NCI-H1930 (cell line): ENCODE measurements at regions not wholly inside any gene's neighbourhood (a gene's known extent, or its start where the extent isn't known, plus 50 kb on each side); places are given as distances from the start of the nearest gene placed in this dataset.
"Not testable (repeated sequence)": the region's sequence is repeated elsewhere in the genome, so short reads cannot be mapped to it uniquely, and the experiment has no call there.

ENCODE experiments used
- DNase-seq, 2 experiments: peaks; one replicate each; lab custom pipeline; 2025; lab: John Stamatoyannopoulos, UW

DNA sequence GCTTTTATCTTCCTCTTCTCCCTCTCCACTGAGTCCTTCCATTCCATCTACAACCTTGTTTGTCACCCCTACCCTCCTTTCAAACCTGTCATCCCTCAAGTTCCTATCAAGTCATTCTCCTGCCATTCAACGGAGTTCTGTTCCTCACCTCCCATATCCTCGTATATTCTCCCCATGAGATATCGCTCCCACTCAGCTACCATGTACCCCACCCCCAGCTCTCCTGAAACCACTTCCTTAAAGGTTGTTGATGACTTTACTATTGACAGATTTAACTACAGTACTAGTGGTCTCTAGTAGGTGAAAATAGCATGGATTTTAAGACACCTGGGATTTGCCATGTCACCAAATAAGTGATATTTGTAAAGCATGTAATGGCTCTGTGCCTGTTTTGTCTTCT lies 107.4 kb upstream of the BARHL2 start:
- no peak for DNase-seq

DNA sequence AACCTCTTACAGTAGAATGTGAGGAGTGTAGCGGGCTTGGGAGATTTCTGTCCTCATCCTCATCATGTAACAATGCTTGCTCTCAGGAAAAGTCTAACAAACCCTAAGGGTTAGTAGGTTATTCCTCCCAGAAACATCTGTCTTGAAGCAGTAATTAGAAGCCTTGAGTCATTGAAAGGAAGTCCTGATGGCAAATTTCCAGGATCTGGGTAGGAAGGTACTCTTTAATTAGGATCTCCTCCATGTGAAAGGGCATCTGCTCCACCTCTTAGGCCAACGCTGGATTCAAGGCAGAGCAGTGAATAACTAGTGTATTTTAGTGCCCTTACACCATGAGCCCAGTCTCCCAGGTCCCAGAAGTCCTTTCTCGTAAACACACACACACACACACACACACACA lies 106.6 kb upstream of the BARHL2 start:
- DNase-seq, result no peak

DNA sequence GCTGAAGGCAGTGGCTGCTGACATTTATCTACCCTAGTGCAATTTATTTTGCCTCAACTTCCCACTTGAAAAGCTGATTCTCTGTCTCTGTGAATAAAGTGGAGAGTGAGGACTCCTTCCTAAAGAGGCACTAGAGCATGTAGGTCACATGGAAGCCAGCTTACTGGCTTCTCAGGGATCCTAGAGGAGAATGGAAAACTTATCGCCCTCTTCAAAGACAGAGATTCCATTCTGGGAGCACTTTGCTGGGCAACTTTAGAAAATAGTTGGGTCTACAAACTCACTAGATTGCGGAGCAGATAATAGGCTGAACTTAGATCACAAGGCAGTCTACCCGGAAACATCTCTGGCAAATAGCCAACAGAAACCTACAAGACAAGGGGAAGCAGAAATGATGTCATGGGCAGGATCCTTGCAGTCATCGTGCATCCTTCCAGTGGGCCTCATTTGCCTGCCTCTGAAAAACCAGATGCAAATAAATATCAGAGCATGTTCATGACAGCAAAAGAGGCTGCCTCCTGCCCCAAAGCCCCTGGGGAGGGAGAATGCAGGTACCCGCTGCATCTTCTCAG lies 104.8 kb upstream of the BARHL2 start:
- no peak for DNase-seq

GRCh38 chr1:90821152-90821787 lies 104.2 kb upstream of the BARHL2 start:
- no peak for DNase-seq

DNA sequence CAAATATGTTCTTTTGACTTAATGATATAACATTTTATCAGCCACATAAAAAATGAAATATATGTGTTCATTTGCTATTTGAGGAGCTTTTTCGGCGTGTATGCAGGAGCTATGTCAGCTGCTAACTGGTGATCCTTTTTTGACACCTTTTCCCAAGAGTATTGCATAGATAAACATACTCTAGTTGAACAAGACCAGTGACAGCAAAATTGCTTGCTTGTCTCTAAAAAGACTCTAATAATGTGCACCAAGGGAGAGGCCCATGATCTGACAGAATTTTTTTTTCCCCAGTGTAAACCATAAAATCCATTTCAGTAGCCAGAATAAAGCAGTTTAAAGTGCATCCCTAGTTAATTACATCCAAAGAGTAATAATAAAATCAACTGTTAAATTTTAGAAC lies 103.6 kb upstream of the BARHL2 start:
- DNase-seq, result no peak

DNA sequence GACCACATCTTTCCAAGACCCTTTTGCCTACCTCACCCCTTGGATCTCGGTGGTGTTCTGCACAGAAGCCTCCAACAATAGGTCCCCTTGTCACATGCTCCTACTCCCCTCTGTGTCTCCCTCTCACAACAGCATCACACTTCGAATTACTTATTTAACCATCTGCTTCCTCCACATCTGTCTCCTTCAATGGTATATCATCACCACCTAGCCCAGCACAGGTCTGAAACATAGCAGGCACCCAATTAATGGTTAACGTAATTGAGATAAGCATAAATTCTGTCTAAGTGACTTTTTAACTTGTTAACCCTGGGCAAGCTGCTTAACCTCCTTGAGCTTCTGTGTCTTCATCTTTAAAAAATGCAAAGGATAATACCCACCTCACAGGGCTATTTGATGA lies 100.3 kb upstream of the BARHL2 start:
- no peak for DNase-seq

DNA sequence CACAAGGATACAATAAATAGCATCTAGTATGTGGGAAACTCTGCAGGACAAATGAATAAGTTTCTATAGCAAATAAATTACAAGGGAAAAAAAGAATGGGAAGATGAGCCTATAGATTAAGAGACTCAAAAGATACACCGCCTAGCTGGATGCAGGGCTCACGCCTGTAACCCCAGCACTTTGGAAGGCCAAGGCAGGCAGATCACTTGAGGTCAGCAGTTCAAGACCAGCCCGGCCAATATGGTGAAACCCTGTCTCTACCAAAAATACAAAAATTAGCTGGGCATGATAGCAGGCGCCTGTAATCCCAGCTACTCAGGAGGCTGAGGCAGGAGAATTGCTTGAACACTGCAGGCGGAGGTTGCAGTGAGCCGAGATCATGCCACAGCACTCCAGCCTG lies 95.1 kb upstream of the BARHL2 start:
- not testable (repeated sequence) for DNase-seq

- DNase-seq, result not testable (repeated sequence)
Observed at GRCh38 chr1:90811444-90811950, 94.4 kb upstream of the BARHL2 start.

- DNase-seq, result no peak
Observed at GRCh38 chr1:90810681-90811080, 93.6 kb upstream of the BARHL2 start.

GRCh38 chr1:90809996-90810395 lies 92.9 kb upstream of the BARHL2 start:
- DNase-seq, result no peak

DNA sequence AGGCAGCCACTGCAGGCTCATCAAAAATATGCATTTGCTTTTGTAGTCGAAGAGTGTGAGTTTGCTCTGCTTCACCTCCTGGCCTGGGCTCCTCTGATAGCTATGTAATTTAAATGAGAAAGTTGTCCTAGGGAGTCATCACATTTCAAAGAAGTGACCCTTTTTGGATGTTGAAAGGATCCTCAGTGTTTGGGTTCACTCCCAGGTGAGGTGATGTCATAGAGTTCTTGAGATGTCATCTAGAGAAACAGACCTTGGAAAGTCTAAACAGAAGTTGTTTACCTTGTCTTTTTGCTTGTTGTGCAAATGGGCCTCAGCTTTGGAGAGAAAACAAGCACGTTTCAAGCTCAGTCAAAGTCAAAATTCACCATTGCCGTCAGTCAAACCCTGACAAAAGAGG lies 92.0 kb upstream of the BARHL2 start:
- DNase-seq, result no peak

- no peak for DNase-seq
Observed at GRCh38 chr1:90807329-90807728, 90.2 kb upstream of the BARHL2 start.

DNA sequence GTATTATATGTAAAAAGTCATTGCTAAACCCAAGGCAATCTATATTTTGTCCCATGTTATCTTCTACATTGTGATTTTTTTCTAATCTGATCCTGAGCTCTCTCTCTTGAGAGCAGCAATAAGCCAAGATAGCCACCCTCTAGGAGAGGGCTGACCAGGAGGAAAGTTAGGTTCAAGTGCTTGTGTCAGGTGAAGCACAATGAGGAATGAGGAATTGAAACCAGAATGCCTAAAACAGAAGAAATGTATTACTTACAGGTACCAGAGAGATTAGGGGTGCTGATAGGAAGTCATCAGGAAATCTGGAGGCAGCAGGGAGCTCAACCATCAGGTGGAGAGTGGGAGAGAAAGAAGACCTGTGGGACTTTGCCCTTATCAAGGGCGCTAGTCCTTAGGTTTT lies 85.5 kb upstream of the BARHL2 start:
- DNase-seq, result no peak

- no peak for DNase-seq
Observed at GRCh38 chr1:90800012-90800717, 83.1 kb upstream of the BARHL2 start.

DNA sequence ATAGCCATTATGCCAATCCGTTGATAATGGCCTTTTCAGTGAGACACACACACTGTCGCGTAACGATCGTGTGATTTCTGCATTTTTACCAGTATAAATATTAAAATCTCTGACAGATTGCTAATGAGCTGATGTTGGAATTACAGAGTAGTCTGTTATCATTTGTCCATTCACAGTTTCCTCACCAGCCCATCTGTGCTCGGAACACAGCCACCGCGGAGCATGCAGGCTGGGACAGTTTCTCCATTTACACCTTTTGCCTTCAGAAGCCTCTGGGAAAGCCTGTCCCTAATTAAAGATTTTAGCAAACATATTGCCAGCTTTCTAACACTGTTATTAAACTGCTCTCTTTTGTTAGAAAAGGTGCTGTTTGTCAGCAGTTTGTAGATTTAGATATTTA lies 82.2 kb upstream of the BARHL2 start:
- no peak for DNase-seq

- no peak for DNase-seq
Observed at GRCh38 chr1:90798883-90799282, 81.8 kb upstream of the BARHL2 start.

DNA sequence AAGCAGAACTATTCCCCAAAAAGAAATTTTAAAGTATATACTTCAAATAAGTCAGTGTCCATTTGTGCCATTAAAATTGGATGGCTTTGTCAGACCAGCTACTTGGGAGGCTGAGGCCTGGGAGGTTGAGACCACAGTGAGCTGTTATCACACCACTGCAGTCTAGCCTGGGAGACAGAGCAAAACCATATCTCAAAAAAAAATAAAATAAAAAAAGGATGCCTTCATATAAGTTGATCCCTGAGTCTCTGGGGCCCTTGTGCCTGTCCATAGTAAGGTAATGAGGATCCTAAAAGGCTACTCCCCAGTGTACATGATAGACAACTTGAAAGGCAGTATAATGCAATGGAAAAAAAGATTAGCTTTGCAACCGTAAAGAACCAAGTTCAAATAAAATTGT lies 81.2 kb upstream of the BARHL2 start:
- no peak for DNase-seq

DNA sequence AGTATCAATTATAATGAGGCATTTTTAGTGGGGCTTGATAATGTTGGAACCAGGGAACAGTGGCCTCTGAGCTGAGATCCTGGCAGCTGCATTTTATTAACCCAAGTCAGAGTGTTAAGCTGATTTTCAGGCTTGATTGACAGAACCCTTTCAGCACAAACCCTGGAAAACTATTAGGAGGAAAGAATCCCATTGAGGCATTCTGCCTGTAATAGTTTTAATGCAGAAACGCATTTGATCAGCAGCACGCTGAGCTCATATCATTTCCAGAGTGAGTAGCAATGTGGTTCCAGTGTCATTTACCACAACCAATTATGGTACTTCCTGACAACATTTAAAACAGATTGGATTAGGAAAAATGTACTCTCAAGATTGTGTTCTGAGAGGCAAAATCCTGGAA lies 78.3 kb upstream of the BARHL2 start:
- DNase-seq, result no peak

- DNase-seq, result no peak
Observed at GRCh38 chr1:90786709-90787108, 69.6 kb upstream of the BARHL2 start.

DNA sequence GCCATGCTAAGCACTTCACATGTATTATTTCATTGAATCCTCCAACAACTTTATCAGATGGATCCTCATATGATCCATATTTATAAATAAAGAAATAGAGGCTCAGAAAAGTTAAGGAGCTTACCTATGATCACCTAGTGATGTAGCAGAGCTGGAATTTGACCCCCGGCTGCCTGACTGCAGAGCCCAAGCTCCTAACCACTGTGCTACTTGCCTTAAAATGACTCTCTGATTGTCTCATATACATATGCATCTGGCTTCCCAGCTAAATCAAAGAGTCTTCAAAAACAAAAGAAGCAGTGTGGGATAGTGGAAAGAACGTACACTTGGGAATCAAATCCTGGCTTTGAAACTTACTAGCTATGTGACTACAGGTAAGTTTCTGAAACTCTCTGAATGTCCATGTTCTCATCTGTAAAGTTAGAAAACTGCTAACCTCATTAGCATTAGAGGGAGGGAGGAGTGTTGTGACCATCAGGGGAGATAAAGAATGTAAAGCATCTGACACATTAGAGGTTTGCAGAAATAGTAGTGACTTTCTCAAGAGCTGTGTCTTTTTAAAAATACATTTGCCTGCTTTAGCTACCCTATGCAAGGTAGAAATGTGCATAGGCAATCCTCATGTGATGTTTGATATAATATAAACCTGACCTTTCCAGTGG lies 67.2 kb upstream of the BARHL2 start:
- DNase-seq, result no peak

DNA sequence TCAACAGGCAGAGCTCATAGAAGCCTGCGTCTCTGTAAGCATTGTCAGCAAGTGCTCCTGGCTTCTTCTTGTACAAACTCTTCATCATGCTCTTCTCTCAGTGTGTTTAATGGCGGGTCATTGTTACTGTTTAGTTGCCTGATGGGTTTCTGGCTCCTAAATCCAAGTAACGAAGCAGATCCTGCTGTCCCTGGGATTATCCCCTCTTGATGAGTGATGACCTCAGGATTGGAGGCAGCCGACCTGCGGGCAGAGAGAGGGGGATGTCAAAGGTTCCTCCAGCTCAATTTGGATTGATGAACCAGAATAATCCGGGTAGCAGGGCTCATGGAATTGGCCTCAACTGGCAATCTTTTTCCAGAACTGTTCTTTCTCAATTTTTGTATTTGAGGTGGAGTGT lies 66.1 kb upstream of the BARHL2 start:
- DNase-seq, result no peak

- DNase-seq, result no peak
Observed at GRCh38 chr1:90782046-90782445, 64.9 kb upstream of the BARHL2 start.

DNA sequence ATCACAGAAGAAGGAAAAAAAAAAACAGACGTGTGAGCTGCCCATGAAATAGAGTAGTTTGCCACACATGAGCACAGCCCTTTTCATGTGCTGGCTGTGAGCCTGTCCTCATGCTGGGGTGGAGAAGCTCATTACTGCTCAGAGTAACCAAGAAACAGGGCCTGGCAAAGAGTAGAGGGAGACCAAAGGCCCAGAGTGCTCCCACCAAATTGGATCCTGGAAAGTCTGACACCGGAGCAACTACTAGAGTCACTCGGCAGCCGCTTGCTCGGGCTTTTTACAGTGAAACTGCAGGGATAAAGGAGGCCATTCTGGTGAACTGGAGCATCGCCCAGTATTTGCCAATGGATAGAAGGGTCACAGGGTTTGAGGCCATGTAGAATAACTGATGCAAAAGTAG lies 64.4 kb upstream of the BARHL2 start:
- no peak for DNase-seq
